Neural progenitor cell (in vitro differentiated cells): ENCODE measurements at regions not wholly inside any gene's neighbourhood (a gene's known extent, or its start where the extent isn't known, plus 50 kb on each side); places are given as distances from the start of the nearest gene placed in this dataset.

Source experiments
- DNase-seq: peaks from one replicate; pipeline ENCODE4 v3.0.0-alpha.2; 2016; ENCODE audit warnings: low spot score
- H2AFZ ChIP-seq: fragments of 200-600 bp; sonication (generic); replicated peaks from 2 replicates; pipeline ENCODE4 v1.6.1; 2016; ENCODE audit warnings: antibody characterized with exemption
- H3F3A ChIP-seq: fragments of 200-600 bp; sonication (generic); 2 replicates; pipeline ENCODE4 v1.6.1; 2016; ENCODE audit warnings: antibody characterized with exemption, low read depth
- H3K27ac ChIP-seq: fragments of 200-600 bp; sonication (generic); 2 replicates; pipeline ENCODE4 v1.5.1; 2016; ENCODE audit warnings: mild to moderate bottlenecking
- H3K27me3 ChIP-seq: fragments of 200-600 bp; sonication (generic); 2 replicates; pipeline ENCODE4 v1.6.1; 2016; ENCODE audit warnings: mild to moderate bottlenecking, moderate library complexity
- H3K36me3 ChIP-seq: fragments of 200-600 bp; sonication (generic); 2 replicates; pipeline ENCODE4 v1.5.1; 2016
- H3K4me1 ChIP-seq: fragments of 200-600 bp; sonication (generic); 2 replicates; pipeline ENCODE4 v1.6.1; 2016; ENCODE audit warnings: mixed run types
- H3K4me2 ChIP-seq: fragments of 200-600 bp; sonication (generic); 2 replicates; pipeline ENCODE4 v1.6.1; 2016
- H3K4me3 ChIP-seq: fragments of 200-600 bp; sonication (generic); 2 replicates; pipeline ENCODE4 v1.5.1; 2016
- H3K79me2 ChIP-seq: fragments of 200-600 bp; sonication (generic); 2 replicates; pipeline ENCODE4 v1.6.1; 2016; ENCODE audit warnings: low read depth
- H3K9ac ChIP-seq: fragments of 200-600 bp; sonication (generic); 2 replicates; pipeline ENCODE4 v1.6.1; 2016
- H3K9me3 ChIP-seq: fragments of 200-600 bp; sonication (generic); 2 replicates; pipeline ENCODE4 v1.5.1; 2016; ENCODE audit warnings: low read depth
- H4K20me1 ChIP-seq: fragments of 200-600 bp; sonication (generic); 2 replicates; pipeline ENCODE4 v1.6.1; 2016; ENCODE audit warnings: low read depth
- H3K27ac Mint-ChIP-seq: 3 replicates; pipeline ENCODE4 v1.8.0; 2021; ENCODE audit warnings: mixed read lengths
- H3K27me3 Mint-ChIP-seq: 2 replicates; pipeline ENCODE4 v1.8.0; 2022; ENCODE audit warnings: low read depth, mild to moderate bottlenecking, inconsistent platforms, moderate library complexity, mixed read lengths; ENCODE audit not compliant: insufficient read depth
- H3K36me3 Mint-ChIP-seq: 3 replicates; pipeline ENCODE4 v1.8.0; 2021; ENCODE audit warnings: mixed read lengths
- H3K4me1 Mint-ChIP-seq: 3 replicates; pipeline ENCODE4 v1.8.0; 2021; ENCODE audit warnings: mixed read lengths
- H3K4me3 Mint-ChIP-seq: 3 replicates; pipeline ENCODE4 v1.8.0; 2021; ENCODE audit warnings: mild to moderate bottlenecking, moderate library complexity, mixed read lengths
- H3K9me3 Mint-ChIP-seq: 3 replicates; pipeline ENCODE4 v1.8.0; 2020; ENCODE audit warnings: mixed read lengths
- EZH2 ChIP-seq: fragments of 200-600 bp; sonication (generic); IDR thresholded peaks from 2 replicates; pipeline ENCODE4 v1.6.1; 2017; ENCODE audit warnings: antibody characterized with exemption, mild to moderate bottlenecking, moderate library complexity
- EZH2phosphoT487 ChIP-seq: fragments of 200-600 bp; sonication (generic); IDR thresholded peaks from 2 replicates; pipeline ENCODE4 v1.6.1; 2017; ENCODE audit warnings: antibody characterized with exemption
- TF ChIP-seq, protein P1 (sequence below): fragments of 200-600 bp; sonication (generic); IDR thresholded peaks from 2 replicates; pipeline ENCODE4 v1.5.1; 2017; ENCODE audit warnings: antibody characterized with exemption, mild to moderate bottlenecking

DNA sequence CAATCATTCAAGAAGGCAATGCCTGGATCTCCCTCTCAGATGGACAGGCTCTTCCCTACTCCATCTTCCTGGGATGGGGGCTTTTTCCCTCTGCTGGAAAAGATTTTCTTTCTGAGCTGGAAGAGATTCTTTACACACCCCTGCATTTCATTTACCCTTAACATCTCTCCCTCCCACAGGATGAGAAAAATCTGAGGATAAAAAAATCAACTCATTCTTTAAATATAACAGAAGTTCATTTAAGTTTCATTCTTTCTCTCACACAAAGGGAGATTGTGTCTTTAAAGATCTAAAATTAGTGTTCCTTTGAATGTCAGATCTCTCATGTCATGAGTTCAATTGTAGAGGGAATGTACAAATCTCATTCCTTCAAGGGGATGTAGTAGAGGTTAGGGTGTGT is 109.0 kb downstream of the ZNF518B start:
- no peaks in the 10 kb centered on the region for H3K36me3 Mint-ChIP-seq
- H3K27me3 Mint-ChIP-seq, result peaks cover 7% of the 10 kb centered on the region
- H3K9me3 ChIP-seq, result no peaks in the 10 kb centered on the region
- H3K4me1 Mint-ChIP-seq, result no peaks in the 10 kb centered on the region
- H3K27me3 ChIP-seq, result no peaks in the 10 kb centered on the region
- H3K9ac ChIP-seq, result no peak overlapping the region
- H3K4me1 ChIP-seq, result no peaks in the 10 kb centered on the region
- TF ChIP-seq EZH2 (no peak), EZH2phosphoT487 (no peak)
- TF ChIP-seq, protein P1, sequence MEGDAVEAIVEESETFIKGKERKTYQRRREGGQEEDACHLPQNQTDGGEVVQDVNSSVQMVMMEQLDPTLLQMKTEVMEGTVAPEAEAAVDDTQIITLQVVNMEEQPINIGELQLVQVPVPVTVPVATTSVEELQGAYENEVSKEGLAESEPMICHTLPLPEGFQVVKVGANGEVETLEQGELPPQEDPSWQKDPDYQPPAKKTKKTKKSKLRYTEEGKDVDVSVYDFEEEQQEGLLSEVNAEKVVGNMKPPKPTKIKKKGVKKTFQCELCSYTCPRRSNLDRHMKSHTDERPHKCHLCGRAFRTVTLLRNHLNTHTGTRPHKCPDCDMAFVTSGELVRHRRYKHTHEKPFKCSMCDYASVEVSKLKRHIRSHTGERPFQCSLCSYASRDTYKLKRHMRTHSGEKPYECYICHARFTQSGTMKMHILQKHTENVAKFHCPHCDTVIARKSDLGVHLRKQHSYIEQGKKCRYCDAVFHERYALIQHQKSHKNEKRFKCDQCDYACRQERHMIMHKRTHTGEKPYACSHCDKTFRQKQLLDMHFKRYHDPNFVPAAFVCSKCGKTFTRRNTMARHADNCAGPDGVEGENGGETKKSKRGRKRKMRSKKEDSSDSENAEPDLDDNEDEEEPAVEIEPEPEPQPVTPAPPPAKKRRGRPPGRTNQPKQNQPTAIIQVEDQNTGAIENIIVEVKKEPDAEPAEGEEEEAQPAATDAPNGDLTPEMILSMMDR, result no peak
- no peak overlapping the region for H2AFZ ChIP-seq
- no peak overlapping the region for H3K4me3 Mint-ChIP-seq
- H3K27ac Mint-ChIP-seq, result no peak overlapping the region
- DNase-seq, result no peak
- H3K36me3 ChIP-seq, result no peaks in the 10 kb centered on the region
- no peak overlapping the region for H3K27ac ChIP-seq
- no peaks in the 10 kb centered on the region for H3K79me2 ChIP-seq
- H3K4me2 ChIP-seq, result no peak overlapping the region
- no peaks in the 10 kb centered on the region for H4K20me1 ChIP-seq
- H3K9me3 Mint-ChIP-seq, result peaks cover 2% of the 10 kb centered on the region
- no peaks in the 10 kb centered on the region for H3F3A ChIP-seq
- no peak overlapping the region for H3K4me3 ChIP-seq

- Mint-ChIP-seq H3K27me3 (peaks cover 7% of the 10 kb centered on the region), H3K27ac (no peak overlapping the region), H3K4me1 (no peaks in the 10 kb centered on the region), H3K4me3 (no peak overlapping the region), H3K9me3 (peaks cover 2% of the 10 kb centered on the region), H3K36me3 (no peaks in the 10 kb centered on the region)
- Histone ChIP-seq H3K36me3 (no peaks in the 10 kb centered on the region), H3K27me3 (no peaks in the 10 kb centered on the region), H3K79me2 (no peaks in the 10 kb centered on the region), H3K4me1 (no peaks in the 10 kb centered on the region), H3K9ac (no peak overlapping the region), H3K4me2 (no peak overlapping the region), H3K9me3 (no peaks in the 10 kb centered on the region), H3K27ac (no peak overlapping the region), H4K20me1 (no peaks in the 10 kb centered on the region), H2AFZ (no peak overlapping the region), H3F3A (no peaks in the 10 kb centered on the region), H3K4me3 (no peak overlapping the region)
- no peak for DNase-seq
- TF ChIP-seq, protein P1, result no peak
- TF ChIP-seq EZH2 (no peak), EZH2phosphoT487 (no peak)
These were observed 109.4 kb downstream of the ZNF518B start for GRCh38 chr4:10347815-10348214.

GRCh38 chr4:10347281-10347795 is 109.9 kb downstream of the ZNF518B start:
- Histone ChIP-seq H3F3A (no peaks in the 10 kb centered on the region), H3K79me2 (no peaks in the 10 kb centered on the region), H3K4me3 (no peak overlapping the region), H4K20me1 (no peaks in the 10 kb centered on the region), H3K27me3 (no peaks in the 10 kb centered on the region), H3K9ac (no peak overlapping the region), H3K36me3 (no peaks in the 10 kb centered on the region), H3K9me3 (no peaks in the 10 kb centered on the region), H3K27ac (no peak overlapping the region), H3K4me2 (no peak overlapping the region), H2AFZ (no peak overlapping the region), H3K4me1 (no peaks in the 10 kb centered on the region)
- Mint-ChIP-seq H3K27ac (no peak overlapping the region), H3K36me3 (no peaks in the 10 kb centered on the region), H3K4me3 (no peak overlapping the region), H3K4me1 (no peaks in the 10 kb centered on the region), H3K27me3 (peaks cover 9% of the 10 kb centered on the region), H3K9me3 (no peaks in the 10 kb centered on the region)
- no peak for DNase-seq
- TF ChIP-seq, protein P1, result no peak
- TF ChIP-seq EZH2phosphoT487 (no peak), EZH2 (no peak)
